GM18868 (cell line): ENCODE measurements at regions not wholly inside any gene's neighbourhood (a gene's known extent, or its start where the extent isn't known, plus 50 kb on each side); places are given as distances from the start of the nearest gene placed in this dataset.
A peak's percentile ranks its signal among the peaks of the same experiment; 100 is the strongest.
"Not testable (repeated sequence)": the region's sequence is repeated elsewhere in the genome, so short reads cannot be mapped to it uniquely, and the experiment has no call there.

Experiments
- ATAC-seq: cut with Tn5 transposase; IDR thresholded peaks from one replicate; pipeline ENCODE4 v1.9.1; 2021; ENCODE audit warnings: mild to moderate bottlenecking, moderate library complexity; ENCODE audit not compliant: unreplicated experiment

DNA sequence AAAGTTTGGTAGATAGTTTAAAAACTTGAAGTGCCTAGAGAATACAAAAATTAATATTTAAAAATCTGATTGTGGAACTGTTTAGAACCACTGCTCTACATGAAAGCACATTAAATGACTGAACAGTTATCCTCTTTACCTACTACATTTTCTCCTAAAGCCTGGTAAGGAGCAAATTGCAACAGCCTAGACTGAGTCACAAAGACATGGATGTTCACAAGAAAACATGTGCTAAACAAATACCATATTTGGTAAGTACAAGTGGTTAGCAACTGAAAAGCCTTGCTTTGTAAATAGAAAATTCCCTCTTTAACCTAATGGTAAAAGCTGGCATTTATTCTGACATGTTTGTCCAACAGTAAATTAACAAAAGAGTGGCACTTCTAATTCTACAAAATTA, 203.1 kb downstream of the FBXO8 start:
- ATAC-seq, result no peak

DNA sequence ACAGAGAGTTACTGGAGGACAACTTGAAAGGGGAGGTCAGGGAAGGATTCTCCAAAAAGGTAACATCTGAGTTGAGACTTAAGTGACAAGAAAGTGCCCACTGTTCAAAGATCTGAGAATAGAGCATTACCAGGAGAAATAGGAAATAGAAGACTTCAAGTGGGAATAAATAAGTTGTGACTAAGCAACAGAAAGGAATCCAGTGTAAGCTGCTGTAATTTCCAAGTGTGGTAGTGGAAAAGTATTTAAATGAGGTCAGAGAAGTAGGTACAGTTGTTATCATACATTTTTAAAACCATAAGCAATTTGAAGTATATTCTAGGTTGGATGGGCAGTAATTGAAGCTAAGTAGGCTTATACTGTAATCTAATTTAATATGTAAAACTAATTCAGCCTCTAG, 211.9 kb downstream of the FBXO8 start:
- ATAC-seq, result no peak

DNA sequence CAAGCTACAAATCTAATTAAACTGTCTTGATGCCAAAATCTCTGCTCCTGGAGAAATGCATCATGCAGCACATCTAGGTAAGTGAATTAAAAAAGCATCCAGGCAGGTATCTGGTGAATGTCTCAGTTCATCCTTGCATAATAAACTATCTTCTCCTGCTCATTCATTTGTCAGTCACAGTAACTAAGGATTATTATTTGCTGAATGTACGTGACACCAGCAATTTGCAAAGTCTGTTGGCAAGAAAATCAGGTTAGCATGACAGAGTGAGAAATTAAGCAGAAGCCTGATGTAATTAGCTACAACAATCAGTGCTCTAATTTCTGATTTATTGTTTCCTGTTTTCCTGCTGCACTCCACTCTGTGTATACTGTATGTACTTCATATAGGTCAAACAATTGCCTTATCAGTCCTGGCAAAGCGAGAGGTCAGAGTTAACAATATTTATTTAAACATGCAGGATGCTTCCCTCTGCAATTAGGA, 213.6 kb downstream of the FBXO8 start:
- no peak for ATAC-seq

DNA sequence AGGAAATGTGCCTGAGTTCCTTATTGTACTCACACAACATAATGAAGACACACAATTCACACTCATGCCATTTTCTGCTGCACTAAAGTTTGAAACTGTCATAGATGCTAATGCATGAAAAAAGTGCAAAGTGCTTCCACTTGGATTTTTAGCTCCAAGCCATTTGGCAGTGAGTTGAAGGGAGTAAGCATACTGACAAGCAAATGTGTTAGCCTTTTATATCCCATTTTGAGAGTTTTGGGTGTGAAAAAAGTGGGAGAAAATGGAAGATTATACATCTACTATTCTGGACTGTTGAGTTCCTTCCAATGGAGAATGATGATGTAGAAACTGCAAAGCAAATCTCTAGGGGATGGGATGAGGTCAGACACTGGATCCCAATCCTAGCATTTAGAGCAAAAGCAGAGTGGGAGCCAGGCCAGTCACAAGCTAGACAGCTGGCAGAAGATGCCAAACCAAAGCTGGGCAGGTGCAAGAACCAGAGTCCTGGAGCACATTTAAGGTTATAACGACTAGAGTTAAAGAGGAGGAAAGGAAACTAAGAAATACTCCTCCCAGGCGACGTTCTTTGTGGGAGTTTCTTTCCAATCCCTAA, 216.8 kb downstream of the FBXO8 start:
- no peak for ATAC-seq

DNA sequence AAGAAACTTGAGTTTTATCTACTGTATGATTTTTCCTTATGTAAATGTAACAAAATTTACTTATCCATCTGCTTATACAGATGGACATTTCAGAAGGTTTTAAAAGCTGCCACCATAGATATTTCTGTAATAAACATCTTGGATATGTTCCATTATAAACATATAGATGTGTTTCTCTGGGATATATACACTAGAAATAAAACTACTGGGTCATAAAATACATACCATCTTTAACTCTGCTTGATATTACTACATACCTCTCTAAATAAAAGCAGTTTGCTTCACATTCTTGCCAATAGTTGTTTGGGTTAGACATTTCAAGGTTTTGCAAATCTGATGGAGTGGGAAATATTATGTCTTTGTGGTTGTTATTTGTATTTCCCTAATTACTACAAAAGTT, 220.6 kb downstream of the FBXO8 start:
- ATAC-seq, result no peak

DNA sequence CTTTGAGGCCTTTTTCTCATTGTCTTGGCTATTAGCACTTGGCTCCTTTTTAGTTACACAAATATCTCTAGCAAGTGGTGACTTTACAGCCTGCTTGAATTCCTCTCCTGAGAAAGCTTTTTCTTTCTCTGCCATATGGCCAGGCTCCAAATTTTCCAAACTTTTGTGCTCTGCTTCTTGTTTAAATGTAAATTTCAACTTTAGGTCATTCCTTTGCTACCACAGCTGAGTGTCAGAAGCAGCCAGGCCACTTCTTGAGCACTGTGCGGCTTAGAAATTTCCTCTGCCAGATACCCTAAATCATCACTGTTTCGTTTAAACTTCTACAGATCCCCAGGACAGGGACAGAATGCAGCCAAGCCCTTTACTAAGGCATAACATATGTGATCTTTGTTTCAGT, 222.4 kb downstream of the FBXO8 start:
- no peak for ATAC-seq

DNA sequence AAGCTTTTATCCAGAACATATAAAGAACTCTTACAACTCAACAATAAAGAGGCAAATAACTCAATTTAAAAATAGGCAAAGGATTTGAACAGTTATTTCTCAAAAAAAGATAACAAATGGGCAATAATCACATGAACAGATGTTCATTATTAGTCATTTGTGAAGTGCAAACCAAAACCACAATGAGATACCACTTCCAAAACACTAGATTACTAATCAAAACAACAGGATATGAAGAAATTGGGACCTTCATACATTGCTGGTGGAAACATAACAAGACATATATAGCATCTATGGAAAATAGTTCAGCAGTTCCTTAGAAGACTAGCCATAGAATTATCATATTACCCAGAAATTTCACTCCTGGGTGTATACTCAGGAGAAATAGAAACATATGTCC, 224.6 kb downstream of the FBXO8 start:
- ATAC-seq, result no peak

DNA sequence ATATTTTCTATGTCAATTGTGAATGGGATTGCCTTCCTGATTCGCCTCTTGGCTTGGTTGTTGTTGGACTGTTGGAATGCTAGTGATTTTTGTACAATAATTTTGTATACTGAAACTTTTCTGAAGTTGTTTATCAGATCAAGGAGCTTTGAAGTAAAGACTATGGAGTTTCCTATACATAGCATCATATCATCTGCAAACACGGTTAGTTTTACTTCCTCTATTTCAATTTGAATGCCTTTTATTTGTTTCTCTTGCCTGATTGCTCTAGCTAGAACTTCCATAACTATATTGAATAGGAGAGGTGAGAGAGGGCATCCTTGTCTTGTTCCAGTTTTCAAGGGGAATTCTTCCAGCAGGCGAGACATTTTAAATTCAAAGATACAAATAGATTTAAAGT, 226.5 kb downstream of the FBXO8 start:
- peak; percentile 66 for ATAC-seq

DNA sequence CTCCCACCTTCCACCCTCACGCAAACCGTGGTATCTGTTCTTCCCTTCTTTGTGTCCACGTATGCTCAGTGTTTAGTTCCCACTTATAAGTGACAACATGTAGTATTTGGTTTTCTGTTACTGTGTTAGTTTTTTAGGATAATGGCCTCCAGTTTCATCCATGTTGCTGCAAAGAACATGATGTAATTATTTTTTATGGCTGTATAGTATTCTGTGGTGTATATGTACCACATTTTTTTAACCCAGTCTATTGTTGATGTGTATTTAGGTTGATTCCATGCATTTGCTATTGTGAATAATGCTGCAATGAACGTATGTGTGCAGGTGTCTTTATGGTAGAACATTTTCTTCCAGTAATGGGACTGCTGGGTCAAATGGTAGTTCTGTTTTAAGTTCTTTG, 228.1 kb downstream of the FBXO8 start:
- ATAC-seq, result no peak

DNA sequence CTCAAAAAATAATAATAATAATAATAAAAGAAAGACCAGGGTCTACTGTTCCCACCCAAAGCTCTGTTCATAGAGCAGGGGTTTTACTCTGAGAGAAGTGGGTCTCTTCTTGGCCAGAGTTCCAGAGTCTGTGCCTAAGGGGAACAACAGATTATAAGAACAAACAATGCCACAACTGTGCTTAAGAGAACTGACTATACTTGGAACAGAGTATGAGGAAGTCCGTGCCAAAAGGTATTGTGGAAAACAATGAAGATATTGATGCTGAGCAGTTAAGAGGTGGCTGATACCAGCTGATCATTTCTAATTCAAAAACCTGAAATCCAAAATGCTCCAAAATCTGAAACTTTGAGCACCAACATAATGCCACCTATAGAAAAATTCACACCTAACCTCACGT, 229.6 kb downstream of the FBXO8 start:
- ATAC-seq, result no peak

DNA sequence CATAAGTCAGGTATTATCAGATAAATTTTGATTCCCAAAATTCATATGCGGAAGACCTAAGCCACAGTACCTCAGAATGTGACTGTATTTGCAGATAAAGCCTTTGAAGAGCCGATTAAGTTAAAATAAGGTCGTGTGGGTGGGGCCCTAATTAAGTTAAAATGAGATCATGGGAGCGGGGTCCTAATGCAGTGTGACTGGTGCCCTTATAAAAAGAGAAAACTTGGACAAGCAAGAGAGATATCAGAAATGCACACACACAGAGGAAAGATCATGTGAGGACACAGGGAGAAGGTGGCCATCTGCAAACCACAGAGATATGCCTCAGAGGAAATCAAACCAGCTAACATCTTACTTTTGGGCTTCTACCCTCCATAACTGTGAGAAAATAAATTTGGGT, 236.1 kb downstream of the FBXO8 start:
- ATAC-seq, result no peak

DNA sequence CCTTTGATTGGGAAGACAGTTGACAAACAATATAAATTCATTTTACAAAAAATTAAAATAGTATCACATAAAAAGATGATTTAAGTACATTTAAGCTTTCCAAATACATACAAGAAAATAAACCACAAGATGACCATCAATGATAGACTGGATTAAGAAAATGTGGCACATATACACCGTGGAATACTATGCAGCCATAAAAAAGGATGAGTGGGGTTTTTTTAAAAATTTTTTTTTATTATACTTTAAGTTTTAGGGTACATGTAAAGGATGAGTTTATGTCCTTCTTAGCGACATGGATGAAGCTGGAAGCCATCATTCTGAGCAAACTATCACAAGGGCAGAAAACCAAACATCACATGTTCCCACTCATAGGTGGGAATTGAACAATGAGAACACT, 237.6 kb downstream of the FBXO8 start:
- not testable (repeated sequence) for ATAC-seq

DNA sequence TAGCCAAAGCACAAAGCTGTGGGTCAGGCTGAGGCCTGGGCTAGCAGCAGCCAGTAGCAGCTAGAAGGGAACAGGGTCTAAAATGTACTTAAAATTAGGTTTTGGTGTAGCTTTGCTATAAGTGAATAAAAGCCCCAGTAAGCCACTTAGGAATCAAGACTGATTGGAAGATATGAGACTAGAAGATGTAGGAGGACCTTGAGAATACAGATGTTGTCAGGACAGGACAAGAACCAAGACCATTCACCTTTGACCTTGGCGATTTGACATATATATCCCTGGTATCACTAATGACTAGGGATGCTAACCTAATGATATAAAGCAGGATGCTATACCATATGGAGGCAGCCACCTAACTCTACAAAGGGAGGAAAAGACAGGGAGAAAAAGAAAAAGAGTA, 238.1 kb downstream of the FBXO8 start:
- ATAC-seq, result no peak

DNA sequence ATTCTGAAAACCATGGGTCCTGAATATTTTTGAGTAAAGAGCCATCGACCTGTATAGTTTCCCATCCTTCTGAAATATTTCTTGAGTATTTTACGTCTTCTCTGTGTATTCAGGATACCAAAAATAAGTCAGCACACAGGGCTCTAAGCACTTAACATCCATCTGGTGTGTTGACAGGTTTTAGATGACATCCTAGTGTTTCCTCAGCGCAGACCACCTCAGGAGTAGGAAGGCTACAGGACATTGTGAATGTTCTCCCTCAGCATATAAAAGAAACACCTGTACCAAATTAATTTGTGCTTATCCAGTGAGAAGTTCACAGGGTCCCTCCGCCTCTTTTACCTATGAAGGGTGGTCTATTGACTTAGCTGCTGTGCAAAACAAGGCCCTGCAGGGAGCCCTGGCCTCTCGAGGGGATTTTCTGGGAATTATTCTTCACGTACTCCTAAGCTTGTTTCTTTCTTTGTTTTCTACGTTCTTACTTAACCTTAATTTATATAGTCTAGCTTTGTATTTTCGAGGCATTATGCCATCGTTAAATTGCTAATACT, 241.8 kb downstream of the FBXO8 start:
- no peak for ATAC-seq

DNA sequence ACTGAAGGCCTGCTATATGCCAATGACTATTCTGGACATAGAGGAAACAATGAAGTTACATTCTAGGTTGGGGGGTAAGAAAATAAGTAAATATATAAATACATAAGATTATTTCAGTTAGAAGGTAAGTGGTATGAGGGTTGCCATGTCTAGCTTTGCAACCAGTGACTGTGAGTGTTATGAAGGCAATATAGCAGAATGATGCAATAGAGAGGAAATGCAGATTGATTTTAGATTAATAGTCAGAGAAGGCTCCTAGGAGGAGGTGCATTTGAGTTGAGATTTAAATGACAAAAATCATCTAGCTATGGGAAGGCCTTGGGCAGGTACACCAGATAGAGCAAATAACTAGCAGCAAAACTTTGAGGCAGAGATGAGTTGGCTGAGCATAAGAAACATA, 243.2 kb downstream of the FBXO8 start:
- no peak for ATAC-seq

DNA sequence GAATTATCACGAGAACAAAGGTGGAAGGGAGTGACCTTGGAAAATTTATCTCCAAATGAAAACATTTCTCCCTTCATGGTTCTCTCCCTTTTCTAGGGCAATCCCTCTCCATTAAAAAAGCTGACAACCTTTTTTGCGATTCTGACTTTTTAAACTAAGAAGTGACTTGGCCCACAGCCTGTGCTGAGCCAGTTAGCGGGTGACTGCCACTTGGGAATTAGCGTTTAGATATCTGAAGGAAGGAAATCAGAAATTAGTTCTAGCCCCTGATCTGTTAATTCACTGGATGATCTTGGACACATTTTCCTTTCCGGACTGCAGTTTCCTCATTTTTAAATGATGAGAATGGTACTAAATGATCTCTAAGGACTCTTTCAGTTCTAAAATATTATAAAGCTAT, 245.0 kb downstream of the FBXO8 start:
- no peak for ATAC-seq

DNA sequence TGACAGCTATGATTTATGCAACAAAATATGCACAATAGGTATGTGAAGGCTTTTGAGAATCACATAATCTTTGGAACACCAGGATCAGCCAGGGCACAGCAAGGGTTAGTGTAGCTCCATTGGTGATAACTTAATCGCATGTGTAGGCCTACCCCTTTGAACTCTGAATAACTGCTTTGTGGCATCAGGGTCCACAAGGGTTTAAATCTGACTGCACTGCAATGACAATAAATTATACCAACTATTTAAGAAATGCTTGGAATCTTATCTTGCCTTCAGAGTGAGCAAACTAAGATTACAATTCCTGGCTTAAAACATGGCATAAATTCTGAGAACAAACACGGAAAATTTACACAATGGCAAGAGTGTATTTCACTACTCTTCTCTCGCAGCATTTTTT, 245.8 kb downstream of the FBXO8 start:
- ATAC-seq, result no peak

DNA sequence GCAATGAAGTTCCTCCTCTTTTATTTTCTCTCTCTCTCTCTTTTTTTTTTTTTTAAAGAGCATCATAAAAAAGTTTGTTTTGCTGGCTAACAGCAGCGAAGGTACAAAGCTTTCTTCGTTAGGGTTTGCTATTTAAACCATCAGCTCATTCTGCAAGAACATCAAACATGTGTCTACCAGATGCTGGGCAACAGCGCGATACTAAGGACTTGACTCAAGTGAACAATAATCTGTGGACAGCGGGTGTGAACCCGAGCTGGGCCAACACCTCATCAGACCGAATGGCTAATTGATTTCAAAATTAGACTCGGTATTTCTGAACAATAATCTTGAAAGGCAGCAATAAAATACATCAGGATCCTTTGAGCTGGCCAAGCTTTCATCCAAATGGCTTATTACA, 246.4 kb downstream of the FBXO8 start:
- no peak for ATAC-seq

DNA sequence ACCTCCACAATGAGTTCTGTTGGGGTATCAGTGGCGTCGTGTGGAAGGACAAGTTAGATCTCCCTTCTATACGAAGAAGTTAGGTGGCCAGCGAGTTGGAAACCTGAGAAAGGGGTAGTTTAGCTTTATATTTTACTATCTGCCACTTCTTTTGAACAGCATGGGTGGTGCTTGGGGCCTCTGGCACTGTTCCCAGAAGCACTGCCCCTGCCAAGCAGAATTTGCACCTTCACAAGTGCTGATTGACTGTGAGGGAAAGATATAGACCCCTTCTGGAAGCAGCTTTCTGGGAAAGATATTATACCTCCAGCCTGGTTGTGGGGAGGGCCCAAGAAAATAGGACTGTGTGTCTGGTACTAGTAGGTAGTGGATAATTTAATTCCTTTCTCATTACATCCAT, 246.9 kb downstream of the FBXO8 start:
- no peak for ATAC-seq

DNA sequence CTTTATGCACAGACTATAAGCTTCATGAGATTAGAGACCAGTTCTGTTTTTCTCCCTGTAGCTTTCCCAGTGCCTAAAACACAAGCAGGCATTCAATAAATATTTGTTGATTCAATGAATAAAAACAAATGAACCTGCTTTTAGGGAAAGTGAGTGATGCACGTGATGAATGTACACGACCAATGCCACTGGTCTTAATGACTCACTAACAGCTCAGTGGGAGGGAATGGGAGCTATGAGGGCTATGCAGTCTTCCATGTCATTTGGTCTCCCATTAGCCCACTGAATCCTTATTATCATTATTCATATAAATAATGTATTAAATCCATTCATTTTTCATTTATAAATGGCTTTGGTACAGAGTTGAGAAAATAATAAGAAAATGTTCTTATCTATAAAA, 247.4 kb downstream of the FBXO8 start:
- ATAC-seq, result no peak

DNA sequence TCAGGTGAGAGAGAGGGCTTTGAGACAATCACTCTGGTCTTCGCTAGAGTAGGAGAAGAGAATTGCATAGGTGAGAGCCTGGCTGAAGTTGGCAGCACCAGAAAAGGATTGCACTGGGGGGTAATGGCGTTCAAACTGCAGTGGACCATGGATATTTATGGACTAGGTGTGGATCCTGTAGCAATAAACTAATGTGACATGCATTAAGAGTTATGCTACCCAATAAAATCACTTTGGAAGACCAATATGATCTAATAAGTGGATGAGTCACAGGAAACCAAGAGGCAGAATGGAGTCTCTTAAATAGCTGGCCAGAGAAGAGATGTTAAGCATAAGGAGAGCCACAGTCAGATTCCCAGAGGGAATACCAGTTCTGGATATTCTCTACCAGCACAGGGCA, 259.8 kb downstream of the FBXO8 start:
- no peak for ATAC-seq

DNA sequence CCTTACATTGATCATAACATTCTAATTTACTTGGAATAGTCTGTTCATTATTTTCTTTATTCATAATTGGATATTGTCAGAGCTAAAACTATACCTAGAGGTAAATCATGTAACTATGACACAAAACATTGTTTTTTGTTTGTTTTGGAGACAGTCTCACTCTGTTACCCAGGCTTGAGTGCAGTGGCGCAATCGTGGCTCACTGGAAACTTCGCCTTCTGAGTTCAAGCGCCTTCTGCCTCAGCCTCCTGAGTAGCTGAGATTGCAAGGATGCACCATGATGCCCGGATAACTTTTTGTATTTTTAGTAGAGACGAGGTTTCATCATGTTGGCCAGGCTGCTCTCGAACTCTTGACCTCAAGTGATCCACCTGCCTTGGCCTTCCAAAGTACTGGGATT, 265.2 kb downstream of the FBXO8 start:
- no peak for ATAC-seq

DNA sequence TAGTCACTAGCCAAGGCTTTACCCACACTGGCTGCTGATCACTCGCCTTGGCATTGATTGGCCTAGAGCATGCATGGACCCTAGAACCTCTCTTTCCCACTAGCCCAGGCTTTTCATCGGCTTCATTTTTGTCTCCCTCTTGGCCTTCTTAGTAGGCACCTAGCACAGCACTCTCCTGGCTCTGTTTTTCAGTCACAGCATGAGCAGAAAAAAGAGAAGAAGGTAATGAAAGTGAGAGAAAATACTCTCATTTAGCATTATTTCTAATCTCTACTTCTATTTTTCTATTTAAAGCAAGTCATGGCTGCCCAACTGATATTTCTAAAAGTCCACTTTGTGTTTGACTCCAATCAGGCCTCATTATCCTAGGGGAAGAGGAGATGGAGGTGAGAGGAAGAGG, 267.2 kb downstream of the FBXO8 start:
- no peak for ATAC-seq
